Uterus (tissue), 2 donors: ENCODE measurements at regions not wholly inside any gene's neighbourhood (a gene's known extent, or its start where the extent isn't known, plus 50 kb on each side); places are given as distances from the start of the nearest gene placed in this dataset.

ENCODE experiments used
- CTCF ChIP-seq, 4 experiments: fragments of 200-600 bp in 2 of 4; fragments of 450-650 bp in 2 of 4; sonication (generic) in 2 of 4; IDR thresholded peaks; one replicate each; pipeline ENCODE4 v1.5.1; 2016 to 2019; ENCODE audit warnings: antibody characterized with exemption in 4 of 4, mild to moderate bottlenecking in 2 of 4, moderate library complexity in 1 of 4
- POLR2A ChIP-seq, 2 donors: fragments of 450-650 bp; IDR thresholded peaks; one replicate each; pipeline ENCODE4 v1.6.1; 2016; ENCODE audit warnings: antibody characterized with exemption in 2 of 2, mild to moderate bottlenecking in 1 of 2, moderate library complexity in 1 of 2

- no peak for TF ChIP-seq CTCF (IDR thresholded peaks at IDR 0.05)
- no peak for TF ChIP-seq POLR2A (IDR thresholded peaks at IDR 0.05)
Observed at GRCh38 chr16:24635900-24636610, 93.4 kb upstream of the TNRC6A start.
